ENCODE measurements at regions not wholly inside any gene's neighbourhood (a gene's known extent, or its start where the extent isn't known, plus 50 kb on each side); places are given as distances from the start of the nearest gene placed in this dataset.

DNA sequence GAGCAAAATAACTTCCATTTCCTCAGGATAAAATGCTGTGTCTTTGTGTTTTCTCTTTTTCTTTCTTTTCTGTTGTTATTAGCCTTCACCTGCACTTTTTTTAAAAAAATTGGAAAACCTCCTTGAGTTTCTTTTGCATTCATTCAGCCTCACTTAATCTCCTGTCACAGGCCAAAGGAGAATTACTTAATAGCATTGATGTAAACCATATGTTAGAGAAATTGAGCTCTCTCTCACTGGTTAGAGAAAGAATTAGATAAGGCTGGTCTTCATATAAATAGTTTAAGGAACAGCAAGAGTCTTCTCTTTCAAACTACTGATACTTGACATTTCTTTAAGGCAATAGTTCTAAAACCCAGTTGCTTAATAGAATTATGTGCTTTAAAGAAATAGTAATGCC lies 564.2 kb downstream of the TFAP2B start (continued):
- TF ChIP-seq, protein P1, sequence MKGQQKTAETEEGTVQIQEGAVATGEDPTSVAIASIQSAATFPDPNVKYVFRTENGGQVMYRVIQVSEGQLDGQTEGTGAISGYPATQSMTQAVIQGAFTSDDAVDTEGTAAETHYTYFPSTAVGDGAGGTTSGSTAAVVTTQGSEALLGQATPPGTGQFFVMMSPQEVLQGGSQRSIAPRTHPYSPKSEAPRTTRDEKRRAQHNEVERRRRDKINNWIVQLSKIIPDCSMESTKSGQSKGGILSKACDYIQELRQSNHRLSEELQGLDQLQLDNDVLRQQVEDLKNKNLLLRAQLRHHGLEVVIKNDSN (IDR thresholded peaks at IDR 0.05; ENCODE audit: borderline replicate concordance, extremely low read length, insufficient read depth, low read depth, low read length): no peak
- TF ChIP-seq RUNX3 (IDR thresholded peaks at IDR 0.05; ENCODE audit: low read length) (no peak), EED (IDR thresholded peaks at IDR 0.05; ENCODE audit: low read depth) (no peak), ZSCAN29 (IDR thresholded peaks at IDR 0.05) (no peak)

DNA sequence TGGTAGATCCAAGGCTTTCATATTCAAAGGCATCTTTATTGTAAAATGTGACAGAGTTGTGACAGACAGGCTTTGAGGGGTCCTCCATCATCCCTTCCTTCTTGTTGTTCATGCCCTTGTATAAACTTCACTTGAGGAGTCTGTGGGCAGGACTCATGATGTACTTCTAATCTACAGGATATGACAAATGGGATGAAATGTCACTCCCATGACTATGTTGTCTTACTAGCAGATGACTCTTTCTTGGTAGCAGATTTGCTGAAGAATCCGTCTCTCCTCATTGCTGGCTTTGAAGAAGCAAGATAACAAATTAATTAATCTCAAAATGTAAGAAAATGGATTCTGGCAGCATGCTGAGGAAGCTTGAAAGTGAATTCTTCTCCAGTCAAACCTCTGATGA lies 566.1 kb downstream of the TFAP2B start:
- 0% methylated on average over 1 of the region's 1 CpG for WGBS (ENCODE audit: insufficient coverage, insufficient replicate concordance, low lambda C conversion rate, missing lambda C conversion rate)
- RAD21 ChIA-PET (ENCODE audit: unreplicated experiment): no interaction called here
- CTCF ChIA-PET: interaction anchor here (2.3 kb wide), 1 partner anchor 12 kb away, joined by 5 read pairs; no protein-coding TSS in a partner anchor
- POLR2A ChIA-PET: no interaction called here
- H2AFZ ChIP-seq (ENCODE audit: control insufficient read depth, low read depth, low read length): no peak overlapping the region
- no peak for TF ChIP-seq NFXL1 (IDR thresholded peaks at IDR 0.05; ENCODE audit: borderline replicate concordance)
- no peak for TF ChIP-seq RAD51 (IDR thresholded peaks at IDR 0.05)
- TF ChIP-seq SMARCA5 (IDR thresholded peaks at IDR 0.05): no peak
- TF ChIP-seq, protein P2, sequence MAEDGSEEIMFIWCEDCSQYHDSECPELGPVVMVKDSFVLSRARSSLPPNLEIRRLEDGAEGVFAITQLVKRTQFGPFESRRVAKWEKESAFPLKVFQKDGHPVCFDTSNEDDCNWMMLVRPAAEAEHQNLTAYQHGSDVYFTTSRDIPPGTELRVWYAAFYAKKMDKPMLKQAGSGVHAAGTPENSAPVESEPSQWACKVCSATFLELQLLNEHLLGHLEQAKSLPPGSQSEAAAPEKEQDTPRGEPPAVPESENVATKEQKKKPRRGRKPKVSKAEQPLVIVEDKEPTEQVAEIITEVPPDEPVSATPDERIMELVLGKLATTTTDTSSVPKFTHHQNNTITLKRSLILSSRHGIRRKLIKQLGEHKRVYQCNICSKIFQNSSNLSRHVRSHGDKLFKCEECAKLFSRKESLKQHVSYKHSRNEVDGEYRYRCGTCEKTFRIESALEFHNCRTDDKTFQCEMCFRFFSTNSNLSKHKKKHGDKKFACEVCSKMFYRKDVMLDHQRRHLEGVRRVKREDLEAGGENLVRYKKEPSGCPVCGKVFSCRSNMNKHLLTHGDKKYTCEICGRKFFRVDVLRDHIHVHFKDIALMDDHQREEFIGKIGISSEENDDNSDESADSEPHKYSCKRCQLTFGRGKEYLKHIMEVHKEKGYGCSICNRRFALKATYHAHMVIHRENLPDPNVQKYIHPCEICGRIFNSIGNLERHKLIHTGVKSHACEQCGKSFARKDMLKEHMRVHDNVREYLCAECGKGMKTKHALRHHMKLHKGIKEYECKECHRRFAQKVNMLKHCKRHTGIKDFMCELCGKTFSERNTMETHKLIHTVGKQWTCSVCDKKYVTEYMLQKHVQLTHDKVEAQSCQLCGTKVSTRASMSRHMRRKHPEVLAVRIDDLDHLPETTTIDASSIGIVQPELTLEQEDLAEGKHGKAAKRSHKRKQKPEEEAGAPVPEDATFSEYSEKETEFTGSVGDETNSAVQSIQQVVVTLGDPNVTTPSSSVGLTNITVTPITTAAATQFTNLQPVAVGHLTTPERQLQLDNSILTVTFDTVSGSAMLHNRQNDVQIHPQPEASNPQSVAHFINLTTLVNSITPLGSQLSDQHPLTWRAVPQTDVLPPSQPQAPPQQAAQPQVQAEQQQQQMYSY (CRISPR knock-in tag; IDR thresholded peaks at IDR 0.05): no peak
- TF ChIP-seq NR2F1 (conservative IDR thresholded peaks at IDR 0.05): no peak
- no peak for TF ChIP-seq JUNB (IDR thresholded peaks at IDR 0.05)
- TF ChIP-seq WRNIP1 (IDR thresholded peaks at IDR 0.05; ENCODE audit: borderline replicate concordance, low read depth, low read length): no peak
- TF ChIP-seq CHD2 (IDR thresholded peaks at IDR 0.05; ENCODE audit: borderline replicate concordance, low read depth, low read length): no peak
- TF ChIP-seq TARDBP (IDR thresholded peaks at IDR 0.05; ENCODE audit: borderline replicate concordance): no peak
- no peak for TF ChIP-seq POU2F2 (IDR thresholded peaks at IDR 0.05; ENCODE audit: borderline replicate concordance, low read depth, low read length)
- TF ChIP-seq ZNF622 (IDR thresholded peaks at IDR 0.05): no peak
- no peak for TF ChIP-seq MTA3 (IDR thresholded peaks at IDR 0.05; ENCODE audit: borderline replicate concordance, low read length)
- no peak for TF ChIP-seq PML (IDR thresholded peaks at IDR 0.05; ENCODE audit: low read length)
- TF ChIP-seq SIN3A (IDR thresholded peaks at IDR 0.05; ENCODE audit: low read depth, low read length): no peak
- TF ChIP-seq ZSCAN29 (IDR thresholded peaks at IDR 0.05): no peak
- no peak for TF ChIP-seq NR2C1 (IDR thresholded peaks at IDR 0.05)
- TF ChIP-seq, protein P1 (IDR thresholded peaks at IDR 0.05; ENCODE audit: borderline replicate concordance, extremely low read length, insufficient read depth, low read depth, low read length): no peak
- no peaks in the 10 kb centered on the region; the same call in 2 of the 3 replicates for H3K9me3 ChIP-seq (replicated peaks; ENCODE audit: control insufficient read depth, insufficient read depth, low read length)
- H4K20me1 ChIP-seq (ENCODE audit: control insufficient read depth, insufficient read depth): no peaks in the 10 kb centered on the region
- no peaks in the 10 kb centered on the region for H3K36me3 ChIP-seq (ENCODE audit: control insufficient read depth in 2 of 2, insufficient read depth in 2 of 2, low read length in 1 of 2)
- ATAC-seq: no peak
- H3K79me2 ChIP-seq (ENCODE audit: control insufficient read depth, insufficient read depth, low read length): no peaks in the 10 kb centered on the region
- BruUV-seq (replicated peaks): no TSS peak
- intact Hi-C loops (cut with micrococcal nuclease; ENCODE audit: unreplicated experiment) (no loop called here), in situ Hi-C loops (cut with MboI) (no loop called here)
- H3K9ac ChIP-seq (ENCODE audit: control insufficient read depth, insufficient read depth, low read length): no peak overlapping the region
- H3K27ac ChIP-seq (ENCODE audit: control insufficient read depth, insufficient read depth): no peak overlapping the region
- H3K4me3 ChIP-seq: no peak overlapping the region
- no peak overlapping the region for H3K4me2 ChIP-seq (ENCODE audit: control insufficient read depth, insufficient read depth)
- no peak for FAIRE-seq
- DNase-seq (ENCODE audit: low read depth, low spot score): no peak
- SMC1A ChIA-PET (ENCODE audit: uncharacterized antibody, unreplicated experiment): no interaction called here
- H3K27me3 ChIP-seq (replicated peaks in 1 of 2; ENCODE audit: control insufficient read depth in 2 of 2, insufficient read depth in 2 of 2, low read length in 1 of 2): no peaks in the 10 kb centered on the region
- no peaks in the 10 kb centered on the region for H3K4me1 ChIP-seq (ENCODE audit: control insufficient read depth, insufficient read depth, low read length)

Data from GM12878 (cell line).